ENCODE measurements at regions not wholly inside any gene's neighbourhood (a gene's known extent, or its start where the extent isn't known, plus 50 kb on each side); places are given as distances from the start of the nearest gene placed in this dataset.
A peak's percentile ranks its signal among the peaks of the same experiment; 100 is the strongest.

- Histone ChIP-seq H3K36me3 (replicated peaks in 1 of 2; ENCODE audit: control insufficient read depth in 1 of 2, insufficient read depth in 2 of 2, low read length in 2 of 2) (no peaks in the 10 kb centered on the region), H3K9ac (ENCODE audit: insufficient read depth, low read depth, low read length) (no peak overlapping the region), H3K9me3 (ENCODE audit: low read length) (peaks cover 79% of the 10 kb centered on the region), H3K4me2 (ENCODE audit: low read depth, low read length) (no peak overlapping the region), H3K4me3 (replicated peaks in 1 of 3; ENCODE audit: insufficient read depth in 1 of 3, low read depth in 2 of 3, low read length in 3 of 3) (no peak overlapping the region), H3K27ac (ENCODE audit: extremely low read length, insufficient read depth, low read length) (no peak overlapping the region), H2AFZ (ENCODE audit: low read length) (no peak overlapping the region), H3K79me2 (ENCODE audit: insufficient read depth, low read length) (no peaks in the 10 kb centered on the region), H3K4me1 (ENCODE audit: insufficient read depth, low read length) (no peaks in the 10 kb centered on the region), H3K27me3 (ENCODE audit: control insufficient read depth in 1 of 2, insufficient read depth in 2 of 2, low read length in 2 of 2) (no peaks in the 10 kb centered on the region), H4K20me1 (ENCODE audit: insufficient read depth, low read length) (no peaks in the 10 kb centered on the region)
- WGBS (ENCODE audit: low lambda C conversion rate): 6% methylated on average over 3 of the region's 3 CpGs
- ATAC-seq: no peak
- CTCF ChIA-PET (ENCODE audit: low intra/inter-chr PET ratio, low total read pairs): no interaction called here
- FAIRE-seq: no peak
- no peak for DNase-seq (ENCODE audit: low spot score)
- POLR2A ChIA-PET: no interaction called here
- in situ Hi-C loops (cut with HindIII; ENCODE audit: extremely low pct_ligation_motif_present, low pct_unique_long_range_greater_than_20kb): no loop called here
- TF ChIP-seq HMG20A (CRISPR knock-in tag; IDR thresholded peaks at IDR 0.05; ENCODE audit: borderline replicate concordance): no peak
- peak; percentile 40; the same call in 1 of the 2 replicates for TF ChIP-seq CREB1 (IDR thresholded peaks at IDR 0.05)
- TF ChIP-seq CREB1 (CRISPR knock-in tag; IDR thresholded peaks at IDR 0.05): no peak
- no peak for TF ChIP-seq STAT5B (CRISPR knock-in tag; IDR thresholded peaks at IDR 0.05)
- intact Hi-C loops (cut with micrococcal nuclease; ENCODE audit: unreplicated experiment): no loop called here
- no TSS peak for BruUV-seq (replicated peaks)
These were observed 597.2 kb downstream of the DCDC2C start for GRCh38 chr2:4300616-4301015.

- in situ Hi-C loops (cut with HindIII; ENCODE audit: extremely low pct_ligation_motif_present, low pct_unique_long_range_greater_than_20kb) (no loop called here), intact Hi-C loops (cut with micrococcal nuclease; ENCODE audit: unreplicated experiment) (no loop called here)
- ChIA-PET POLR2A (no interaction called here), CTCF (ENCODE audit: low intra/inter-chr PET ratio, low total read pairs) (no interaction called here)
- TF ChIP-seq, protein P1, sequence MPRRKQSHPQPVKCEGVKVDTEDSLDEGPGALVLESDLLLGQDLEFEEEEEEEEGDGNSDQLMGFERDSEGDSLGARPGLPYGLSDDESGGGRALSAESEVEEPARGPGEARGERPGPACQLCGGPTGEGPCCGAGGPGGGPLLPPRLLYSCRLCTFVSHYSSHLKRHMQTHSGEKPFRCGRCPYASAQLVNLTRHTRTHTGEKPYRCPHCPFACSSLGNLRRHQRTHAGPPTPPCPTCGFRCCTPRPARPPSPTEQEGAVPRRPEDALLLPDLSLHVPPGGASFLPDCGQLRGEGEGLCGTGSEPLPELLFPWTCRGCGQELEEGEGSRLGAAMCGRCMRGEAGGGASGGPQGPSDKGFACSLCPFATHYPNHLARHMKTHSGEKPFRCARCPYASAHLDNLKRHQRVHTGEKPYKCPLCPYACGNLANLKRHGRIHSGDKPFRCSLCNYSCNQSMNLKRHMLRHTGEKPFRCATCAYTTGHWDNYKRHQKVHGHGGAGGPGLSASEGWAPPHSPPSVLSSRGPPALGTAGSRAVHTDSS (CRISPR knock-in tag; conservative IDR thresholded peaks at IDR 0.05): no peak
- TF ChIP-seq TGIF2 (CRISPR knock-in tag; IDR thresholded peaks at IDR 0.05) (no peak), GTF2F1 (IDR thresholded peaks at IDR 0.05; ENCODE audit: low read length) (no peak), SRF (IDR thresholded peaks at IDR 0.05; ENCODE audit: low read depth, low read length) (no peak), ZNF382 (CRISPR knock-in tag; IDR thresholded peaks at IDR 0.05; ENCODE audit: borderline replicate concordance) (no peak), ZBTB25 (CRISPR knock-in tag; IDR thresholded peaks at IDR 0.05) (no peak), ZEB1 (IDR thresholded peaks at IDR 0.05; ENCODE audit: insufficient replicate concordance, low read depth) (no peak), NR2C2 (CRISPR knock-in tag; IDR thresholded peaks at IDR 0.05; ENCODE audit: borderline replicate concordance) (no peak), ZNF496 (CRISPR knock-in tag; IDR thresholded peaks at IDR 0.05; ENCODE audit: insufficient replicate concordance) (no peak), ZNF607 (CRISPR knock-in tag; IDR thresholded peaks at IDR 0.05; ENCODE audit: borderline replicate concordance) (no peak), NFIC (IDR thresholded peaks at IDR 0.05; ENCODE audit: low read length) (no peak), MXD1 (CRISPR knock-in tag; IDR thresholded peaks at IDR 0.05) (no peak), ZNF3 (CRISPR knock-in tag; IDR thresholded peaks at IDR 0.05) (no peak), ATF4 (CRISPR knock-in tag; IDR thresholded peaks at IDR 0.05) (no peak)
- Histone ChIP-seq H3K9ac (ENCODE audit: insufficient read depth, low read depth, low read length) (no peak overlapping the region), H3K79me2 (ENCODE audit: insufficient read depth, low read length) (no peaks in the 10 kb centered on the region), H3K36me3 (replicated peaks in 1 of 2; ENCODE audit: control insufficient read depth in 1 of 2, insufficient read depth in 2 of 2, low read length in 2 of 2) (no peaks in the 10 kb centered on the region), H2AFZ (ENCODE audit: low read length) (no peak overlapping the region), H3K27ac (ENCODE audit: extremely low read length, insufficient read depth, low read length) (no peak overlapping the region), H3K27me3 (ENCODE audit: control insufficient read depth in 1 of 2, insufficient read depth in 2 of 2, low read length in 2 of 2) (no peaks in the 10 kb centered on the region), H4K20me1 (ENCODE audit: insufficient read depth, low read length) (no peaks in the 10 kb centered on the region), H3K4me3 (replicated peaks in 1 of 3; ENCODE audit: insufficient read depth in 1 of 3, low read depth in 2 of 3, low read length in 3 of 3) (no peak overlapping the region), H3K4me1 (ENCODE audit: insufficient read depth, low read length) (no peaks in the 10 kb centered on the region), H3K9me3 (ENCODE audit: low read length) (peaks cover 75% of the 10 kb centered on the region), H3K4me2 (ENCODE audit: low read depth, low read length) (no peak overlapping the region)
- ATAC-seq (no peak), DNase-seq (ENCODE audit: low spot score) (no peak), FAIRE-seq (no peak)
- no TSS peak for BruUV-seq (replicated peaks)
- WGBS (ENCODE audit: low lambda C conversion rate): 17% methylated on average over 3 of the region's 3 CpGs
These were observed 621.2 kb downstream of the DCDC2C start for GRCh38 chr2:4324531-4324930.
